CD8-positive, alpha-beta memory T cell (primary cell): ENCODE measurements at regions not wholly inside any gene's neighbourhood (a gene's known extent, or its start where the extent isn't known, plus 50 kb on each side); places are given as distances from the start of the nearest gene placed in this dataset.

Experiments
- CTCF ChIA-PET: fragments of 350-600 bp; sonication (Branson Sonifier 250); formaldehyde crosslinking; loops from one replicate; lab custom pipeline; 2021; ENCODE audit warnings: antibody characterized with exemption; lab: Charles Lee
- POLR2A ChIA-PET: fragments of 350-600 bp; sonication (Branson Sonifier 250); formaldehyde crosslinking; loops from one replicate; lab custom pipeline; 2021; ENCODE audit warnings: antibody characterized with exemption; lab: Charles Lee
- DNase-seq, 5 donors: peaks; one replicate each; pipeline versions ENCODE4 v3.0.0 to v3.0.0-alpha.2; 2020 to 2022; ENCODE audit warnings: mixed read lengths in 1 of 5
- H3K27ac ChIP-seq: one replicate; pipeline ENCODE4 v1.7.0; 2013; ENCODE audit warnings: low read depth, mild to moderate bottlenecking, low read length, moderate library complexity
- H3K27me3 ChIP-seq: 2 replicates; pipeline ENCODE4 v1.7.0; 2013; ENCODE audit warnings: low read length, mild to moderate bottlenecking; ENCODE audit not compliant: insufficient read depth, poor library complexity, severe bottlenecking
- H3K36me3 ChIP-seq: 2 replicates; pipeline ENCODE4 v1.7.0; 2013; ENCODE audit warnings: mild to moderate bottlenecking, low read length, moderate library complexity; ENCODE audit not compliant: insufficient read depth
- H3K4me1 ChIP-seq: 2 replicates; pipeline ENCODE4 v1.7.0; 2013; ENCODE audit warnings: mild to moderate bottlenecking, low read length, moderate library complexity; ENCODE audit not compliant: insufficient read depth
- H3K4me3 ChIP-seq: 2 replicates; pipeline ENCODE4 v1.7.0; 2013; ENCODE audit warnings: mild to moderate bottlenecking, low read length
- H3K9me3 ChIP-seq: 2 replicates; pipeline ENCODE4 v1.7.0; 2013; ENCODE audit warnings: mild to moderate bottlenecking, low read length
- H3K27ac Mint-ChIP-seq, 8 donors: one replicate each; pipeline ENCODE4 v1.8.0; 2020 to 2021; ENCODE audit warnings: mixed read lengths in 8 of 8, mild to moderate bottlenecking in 6 of 8, inconsistent platforms in 3 of 8, moderate library complexity in 3 of 8
- H3K27me3 Mint-ChIP-seq, 2 donors: one replicate each; pipeline ENCODE4 v1.8.0; 2020 to 2021; ENCODE audit warnings: mixed read lengths in 2 of 2, mild to moderate bottlenecking in 1 of 2, moderate library complexity in 1 of 2
- H3K36me3 Mint-ChIP-seq, 3 donors: one replicate each; pipeline ENCODE4 v1.8.0; 2020 to 2021; ENCODE audit warnings: mixed read lengths in 3 of 3, inconsistent platforms in 1 of 3, mild to moderate bottlenecking in 1 of 3
- H3K4me1 Mint-ChIP-seq, 3 donors: one replicate each; pipeline ENCODE4 v1.8.0; 2020 to 2021; ENCODE audit warnings: mixed read lengths in 3 of 3, inconsistent platforms in 1 of 3, mild to moderate bottlenecking in 1 of 3
- H3K4me3 Mint-ChIP-seq, 7 donors: one replicate each; pipeline ENCODE4 v1.8.0; 2020 to 2021; ENCODE audit warnings: mixed read lengths in 7 of 7, mild to moderate bottlenecking in 6 of 7, moderate library complexity in 4 of 7, inconsistent platforms in 2 of 7
- H3K9me3 Mint-ChIP-seq, 5 donors: one replicate each; pipeline ENCODE4 v1.8.0; 2020 to 2022; ENCODE audit warnings: mixed read lengths in 5 of 5, mild to moderate bottlenecking in 3 of 5, moderate library complexity in 2 of 5, inconsistent platforms in 1 of 5

DNA sequence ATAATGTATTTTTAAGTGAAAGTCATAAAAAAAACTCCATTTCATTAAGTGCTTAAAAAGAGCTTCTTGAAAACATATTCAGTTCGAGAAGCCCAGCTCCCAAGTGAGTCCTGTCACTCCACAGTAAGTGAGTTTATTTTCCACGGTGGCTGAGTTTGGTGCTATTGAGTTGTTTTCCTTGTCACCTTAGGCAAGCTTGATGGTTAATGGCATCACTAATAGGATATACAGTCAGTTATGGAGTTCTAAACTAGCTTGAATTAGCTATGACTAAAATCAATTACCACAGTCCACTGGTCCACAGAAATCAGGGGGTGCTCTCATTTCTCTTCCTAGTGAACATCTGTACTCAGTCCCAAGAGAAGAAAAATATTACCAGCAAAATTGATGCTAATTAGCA lies 1526.2 kb upstream of the IGFBP7 start:
- no peak for DNase-seq
- peaks cover 3 to 41% (median 15%) of the 10 kb centered on the region in 5 donors for H3K9me3 Mint-ChIP-seq

GRCh38 chr4:58617226-58617625 lies 1507.0 kb upstream of the IGFBP7 start:
- H3K27ac Mint-ChIP-seq, result no peak overlapping the region
- no peaks in the 10 kb centered on the region for H3K27me3 Mint-ChIP-seq
- H3K9me3 ChIP-seq, result no peaks in the 10 kb centered on the region
- peaks cover 6 to 27% (median 15%) of the 10 kb centered on the region in 5 donors for H3K9me3 Mint-ChIP-seq
- CTCF ChIA-PET, result no interaction called here
- DNase-seq, result no peak
- POLR2A ChIA-PET, result no interaction called here
- H3K27me3 ChIP-seq, result no peaks in the 10 kb centered on the region
- no peaks in the 10 kb centered on the region for H3K4me1 ChIP-seq
- H3K36me3 Mint-ChIP-seq, result no peaks in the 10 kb centered on the region
- H3K36me3 ChIP-seq, result no peaks in the 10 kb centered on the region
- H3K4me1 Mint-ChIP-seq, result no peaks in the 10 kb centered on the region
- no peak overlapping the region for H3K27ac ChIP-seq
- no peak overlapping the region for H3K4me3 Mint-ChIP-seq
- H3K4me3 ChIP-seq, result no peak overlapping the region

More for the DNA sequence above, 1526.2 kb upstream of the IGFBP7 start:
- no peaks in the 10 kb centered on the region for H3K27me3 ChIP-seq
- peaks cover 0 to 1% (median 0%) of the 10 kb centered on the region in 3 donors for H3K36me3 Mint-ChIP-seq
- no peak overlapping the region for H3K27ac ChIP-seq
- ChIA-PET CTCF (no interaction called here), POLR2A (no interaction called here)
- no peaks in the 10 kb centered on the region for H3K4me1 Mint-ChIP-seq
- H3K27ac Mint-ChIP-seq, result no peak overlapping the region
- H3K4me1 ChIP-seq, result no peaks in the 10 kb centered on the region
- peaks cover 0 to 1% of the 10 kb centered on the region in 2 donors for H3K27me3 Mint-ChIP-seq
- H3K36me3 ChIP-seq, result no peaks in the 10 kb centered on the region
- no peak overlapping the region for H3K4me3 Mint-ChIP-seq
- no peaks in the 10 kb centered on the region for H3K9me3 ChIP-seq
- H3K4me3 ChIP-seq, result no peak overlapping the region

DNA sequence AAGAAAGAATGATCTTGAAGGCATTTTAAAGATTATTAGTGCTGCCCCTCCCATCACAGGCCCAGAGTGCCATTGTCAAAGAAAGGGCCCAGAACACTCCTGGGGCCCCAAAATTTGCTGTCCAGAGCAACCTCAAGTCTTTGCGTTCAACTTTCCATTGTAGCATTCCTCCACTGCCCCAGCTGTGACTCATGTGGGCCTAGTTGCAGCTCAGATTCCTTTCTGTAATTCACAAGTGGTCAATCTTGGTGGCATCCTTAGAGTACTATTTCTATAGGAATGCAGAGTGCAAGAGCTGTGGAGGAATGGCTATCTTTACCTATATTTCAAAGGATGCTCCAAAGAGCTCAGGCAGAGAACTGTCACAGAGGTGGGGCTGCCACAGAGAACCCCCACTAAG lies 1500.8 kb upstream of the IGFBP7 start:
- Histone ChIP-seq H3K27me3 (no peaks in the 10 kb centered on the region), H3K36me3 (no peaks in the 10 kb centered on the region), H3K9me3 (no peaks in the 10 kb centered on the region), H3K4me1 (no peaks in the 10 kb centered on the region), H3K27ac (no peak overlapping the region), H3K4me3 (no peak overlapping the region)
- H3K27me3 Mint-ChIP-seq, result no peaks in the 10 kb centered on the region
- no peaks in the 10 kb centered on the region for H3K36me3 Mint-ChIP-seq
- POLR2A ChIA-PET, result no interaction called here
- H3K9me3 Mint-ChIP-seq, result peaks cover 4 to 43% (median 14%) of the 10 kb centered on the region in 5 donors
- no peak overlapping the region for H3K27ac Mint-ChIP-seq
- no peak for DNase-seq
- CTCF ChIA-PET, result no interaction called here
- H3K4me3 Mint-ChIP-seq, result no peak overlapping the region
- no peaks in the 10 kb centered on the region for H3K4me1 Mint-ChIP-seq

DNA sequence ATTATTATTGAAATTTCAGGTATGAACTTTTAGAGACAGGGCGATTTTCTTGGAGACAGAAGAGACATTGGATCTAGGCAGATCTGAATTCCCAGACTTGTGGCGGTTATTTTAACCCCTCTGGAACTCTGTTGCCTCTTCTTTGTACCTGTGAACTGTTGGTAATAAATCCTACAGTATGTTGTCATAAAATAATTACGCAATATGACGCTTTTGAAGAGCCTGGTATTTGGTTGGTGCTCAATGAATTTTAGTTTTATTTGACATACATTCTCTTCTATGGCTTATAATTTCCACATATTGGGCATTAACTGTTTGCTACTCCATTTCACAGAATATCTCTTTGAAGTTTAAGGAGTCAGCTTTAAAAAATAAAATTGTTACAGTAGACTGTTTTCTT lies 1496.1 kb upstream of the IGFBP7 start:
- Mint-ChIP-seq H3K27ac (no peak overlapping the region), H3K36me3 (no peaks in the 10 kb centered on the region), H3K4me1 (no peaks in the 10 kb centered on the region), H3K4me3 (no peak overlapping the region), H3K9me3 (peaks cover 9 to 46% (median 15%) of the 10 kb centered on the region in 5 donors), H3K27me3 (no peaks in the 10 kb centered on the region)
- DNase-seq, result no peak
- no peaks in the 10 kb centered on the region for H3K4me1 ChIP-seq
- no peak overlapping the region for H3K4me3 ChIP-seq
- no peaks in the 10 kb centered on the region for H3K27me3 ChIP-seq
- POLR2A ChIA-PET, result no interaction called here
- CTCF ChIA-PET, result no interaction called here
- H3K27ac ChIP-seq, result no peak overlapping the region
- H3K36me3 ChIP-seq, result no peaks in the 10 kb centered on the region
- no peaks in the 10 kb centered on the region for H3K9me3 ChIP-seq

DNA sequence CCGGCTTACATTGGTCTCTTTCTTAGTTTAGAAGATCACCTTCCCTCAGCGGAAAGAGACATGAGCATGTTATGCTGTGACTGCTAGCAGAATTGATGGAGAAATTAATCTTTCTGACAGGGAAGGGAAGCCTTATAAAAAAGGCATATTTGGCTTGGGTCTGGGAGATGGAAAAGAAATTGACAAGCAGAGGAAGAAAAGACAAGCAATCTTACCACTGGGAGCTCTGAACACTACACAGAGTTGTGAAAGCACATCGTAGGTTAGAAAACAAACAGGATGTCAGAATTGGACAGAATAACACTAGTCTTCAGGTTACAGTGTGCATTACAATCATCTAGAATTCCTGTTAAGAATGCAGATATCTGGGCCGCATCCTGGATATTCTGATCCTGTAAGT lies 1493.8 kb upstream of the IGFBP7 start:
- no peaks in the 10 kb centered on the region for H3K27me3 ChIP-seq
- H3K36me3 Mint-ChIP-seq, result no peaks in the 10 kb centered on the region
- no peaks in the 10 kb centered on the region for H3K27me3 Mint-ChIP-seq
- H3K27ac ChIP-seq, result no peak overlapping the region
- no peaks in the 10 kb centered on the region for H3K4me1 ChIP-seq
- no peaks in the 10 kb centered on the region for H3K4me1 Mint-ChIP-seq
- peaks cover 9 to 49% (median 11%) of the 10 kb centered on the region in 5 donors for H3K9me3 Mint-ChIP-seq
- no peak for DNase-seq
- no peaks in the 10 kb centered on the region for H3K36me3 ChIP-seq
- no peaks in the 10 kb centered on the region for H3K9me3 ChIP-seq
- no peak overlapping the region for H3K27ac Mint-ChIP-seq
- ChIA-PET CTCF (no interaction called here), POLR2A (no interaction called here)
- H3K4me3 Mint-ChIP-seq, result no peak overlapping the region
- no peak overlapping the region for H3K4me3 ChIP-seq

DNA sequence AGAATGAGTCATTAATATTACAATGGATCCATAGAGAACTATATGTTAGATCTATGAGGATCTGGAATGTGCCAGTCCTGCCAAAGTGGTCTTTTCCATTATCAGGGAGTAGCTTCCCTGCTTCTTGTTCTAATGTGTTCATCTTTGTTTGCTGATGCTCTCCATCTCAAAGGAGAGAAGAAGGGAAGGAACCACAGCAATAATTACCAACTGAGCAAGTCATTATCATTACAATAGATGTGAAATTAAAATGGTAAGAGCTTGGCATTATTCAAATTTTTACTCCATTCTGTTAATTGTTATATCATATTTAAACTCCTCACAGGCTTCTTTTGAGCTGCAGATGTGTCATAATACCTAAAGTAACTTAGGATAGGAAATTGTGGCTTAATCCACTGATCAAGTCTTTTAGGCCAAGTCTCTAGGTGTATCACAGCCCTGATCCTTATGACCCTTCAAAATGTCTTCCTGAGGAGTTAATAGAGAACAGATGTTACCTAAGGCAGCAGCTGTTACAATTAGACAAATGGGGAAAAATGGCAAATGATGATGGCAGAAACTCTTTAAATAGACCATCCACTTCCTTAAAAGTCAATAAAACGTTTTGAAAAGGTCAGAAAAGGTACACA lies 1492.7 kb upstream of the IGFBP7 start:
- H3K4me1 Mint-ChIP-seq, result no peaks in the 10 kb centered on the region
- no peak for DNase-seq
- peaks cover 10 to 47% (median 12%) of the 10 kb centered on the region in 5 donors for H3K9me3 Mint-ChIP-seq
- H3K27me3 Mint-ChIP-seq, result no peaks in the 10 kb centered on the region
- H3K4me3 Mint-ChIP-seq, result no peak overlapping the region
- no peaks in the 10 kb centered on the region for H3K36me3 ChIP-seq
- no peaks in the 10 kb centered on the region for H3K36me3 Mint-ChIP-seq
- POLR2A ChIA-PET, result no interaction called here
- no peak overlapping the region for H3K4me3 ChIP-seq
- no peaks in the 10 kb centered on the region for H3K4me1 ChIP-seq
- CTCF ChIA-PET, result no interaction called here
- no peaks in the 10 kb centered on the region for H3K9me3 ChIP-seq
- H3K27me3 ChIP-seq, result no peaks in the 10 kb centered on the region
- no peak overlapping the region for H3K27ac ChIP-seq
- H3K27ac Mint-ChIP-seq, result no peak overlapping the region

- Mint-ChIP-seq H3K36me3 (no peaks in the 10 kb centered on the region), H3K4me1 (no peaks in the 10 kb centered on the region), H3K9me3 (peaks cover 10 to 44% (median 12%) of the 10 kb centered on the region in 5 donors), H3K27ac (no peak overlapping the region), H3K4me3 (no peak overlapping the region), H3K27me3 (no peaks in the 10 kb centered on the region)
- Histone ChIP-seq H3K9me3 (no peaks in the 10 kb centered on the region), H3K36me3 (no peaks in the 10 kb centered on the region), H3K27me3 (no peaks in the 10 kb centered on the region), H3K4me3 (no peak overlapping the region), H3K4me1 (no peaks in the 10 kb centered on the region), H3K27ac (no peak overlapping the region)
- no peak for DNase-seq
- ChIA-PET POLR2A (no interaction called here), CTCF (no interaction called here)
Observed at GRCh38 chr4:58602022-58602421, 1491.8 kb upstream of the IGFBP7 start.

DNA sequence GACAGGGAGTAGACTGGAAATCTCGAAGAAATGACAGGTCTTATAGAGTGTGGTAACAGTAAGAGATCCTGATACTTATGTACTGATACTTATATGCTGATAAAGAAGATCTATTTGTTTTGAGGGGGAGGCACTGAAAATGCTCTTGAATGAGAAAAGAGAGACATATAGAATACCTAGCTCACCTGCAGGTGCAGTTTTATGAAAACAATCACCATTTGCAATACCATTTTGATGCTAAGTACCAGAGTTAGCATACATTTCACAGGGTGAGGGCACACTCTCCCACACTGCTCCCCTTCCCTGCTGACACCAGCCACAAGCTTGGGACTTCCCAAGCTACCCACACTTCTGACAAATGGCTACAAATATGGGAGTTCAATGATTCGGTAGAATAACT lies 1490.1 kb upstream of the IGFBP7 start:
- no peaks in the 10 kb centered on the region for H3K4me1 ChIP-seq
- no peaks in the 10 kb centered on the region for H3K9me3 ChIP-seq
- Mint-ChIP-seq H3K4me1 (no peaks in the 10 kb centered on the region), H3K27ac (no peak overlapping the region), H3K9me3 (peaks cover 8 to 35% (median 12%) of the 10 kb centered on the region in 5 donors), H3K36me3 (no peaks in the 10 kb centered on the region), H3K27me3 (no peaks in the 10 kb centered on the region), H3K4me3 (no peak overlapping the region)
- H3K4me3 ChIP-seq, result no peak overlapping the region
- H3K36me3 ChIP-seq, result no peaks in the 10 kb centered on the region
- ChIA-PET CTCF (no interaction called here), POLR2A (no interaction called here)
- no peak for DNase-seq
- H3K27ac ChIP-seq, result no peak overlapping the region
- no peaks in the 10 kb centered on the region for H3K27me3 ChIP-seq
